Fibroblast of the aortic adventitia (primary cell): ENCODE measurements at regions not wholly inside any gene's neighbourhood (a gene's known extent, or its start where the extent isn't known, plus 50 kb on each side); places are given as distances from the start of the nearest gene placed in this dataset.

Experiments
- DNase-seq: peaks from one replicate; pipeline ENCODE4 v3.0.0-alpha.2; 2010; ENCODE audit warnings: low read depth
- H3K4me3 ChIP-seq: 2 replicates; pipeline ENCODE4 v1.5.1; 2011; ENCODE audit warnings: low read depth, mild to moderate bottlenecking, control low read depth, low read length, moderate library complexity
- CTCF ChIP-seq: IDR thresholded peaks from 2 replicates; pipeline ENCODE4 v1.5.1; 2011; ENCODE audit warnings: mild to moderate bottlenecking, low read length, control low read depth, inconsistent platforms; ENCODE audit not compliant: insufficient read depth

- no peak overlapping the region for H3K4me3 ChIP-seq
- no peak for TF ChIP-seq CTCF
- no peak for DNase-seq
Measured at GRCh38 chr9:82736701-82737100, 326.2 kb downstream of the RASEF start.

- H3K4me3 ChIP-seq = no peak overlapping the region
- TF ChIP-seq CTCF = no peak
- no peak for DNase-seq
Measured at GRCh38 chr9:82745919-82746318, 317.0 kb downstream of the RASEF start.

GRCh38 chr9:82750411-82750913 is 312.5 kb downstream of the RASEF start:
- DNase-seq = no peak
- no peak for TF ChIP-seq CTCF
- H3K4me3 ChIP-seq = no peak overlapping the region

GRCh38 chr9:82757924-82758323 is 305.0 kb downstream of the RASEF start:
- H3K4me3 ChIP-seq = no peak overlapping the region
- no peak for DNase-seq
- TF ChIP-seq CTCF = no peak

GRCh38 chr9:82761027-82761426 is 301.9 kb downstream of the RASEF start:
- no peak for TF ChIP-seq CTCF
- no peak for DNase-seq
- H3K4me3 ChIP-seq = no peak overlapping the region

GRCh38 chr9:82761956-82762355 is 301.0 kb downstream of the RASEF start:
- DNase-seq = no peak
- no peak for TF ChIP-seq CTCF
- H3K4me3 ChIP-seq = no peak overlapping the region

- no peak for TF ChIP-seq CTCF
- no peak for DNase-seq
- no peak overlapping the region for H3K4me3 ChIP-seq
Measured at GRCh38 chr9:82763656-82764055, 299.3 kb downstream of the RASEF start.
